ENCODE measurements at regions not wholly inside any gene's neighbourhood (a gene's known extent, or its start where the extent isn't known, plus 50 kb on each side); places are given as distances from the start of the nearest gene placed in this dataset.

DNA sequence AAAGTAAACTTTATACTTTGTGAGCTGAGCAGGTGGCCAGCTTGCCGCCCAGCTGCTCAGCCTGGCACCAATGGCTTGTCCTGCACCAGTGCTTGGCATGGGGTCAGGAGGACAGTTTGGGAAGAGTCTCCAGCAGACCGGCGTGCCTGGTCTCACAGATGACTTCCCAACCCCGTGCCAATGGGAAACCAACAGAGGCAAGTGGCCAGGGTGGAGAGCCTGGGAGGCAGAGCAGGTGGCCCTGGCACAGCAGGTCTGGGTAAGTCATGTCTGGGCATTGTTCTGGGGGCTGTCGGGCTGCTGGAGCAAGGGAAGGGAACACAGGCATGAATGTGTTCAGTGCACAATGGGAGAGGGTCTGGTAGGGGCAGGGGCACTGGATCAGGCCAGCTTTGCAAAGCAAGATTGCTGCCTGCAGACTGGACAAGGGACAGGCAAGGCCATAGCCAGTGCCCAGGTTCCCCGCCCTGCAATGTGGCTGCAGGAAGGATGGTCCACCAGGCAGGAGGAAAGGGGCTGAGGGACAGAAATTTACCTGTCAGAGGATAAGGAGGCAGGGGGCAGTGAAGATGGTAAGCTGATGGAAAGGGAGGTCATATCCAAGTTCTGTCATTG is 76.2 kb upstream of the ALDH1B1 start:
- no CpG with 5 or more reads among the region's 6 CpGs for WGBS (ENCODE audit: extremely low coverage, insufficient read length, low lambda C conversion rate)
- no peak overlapping the region for H3K4me2 ChIP-seq (ENCODE audit: insufficient read depth, insufficient read length, low read length)
- H3K4me3 Mint-ChIP-seq = no peak overlapping the region
- H3T11ph ChIP-seq (ENCODE audit: low read length) = no peak overlapping the region
- no peak overlapping the region for H3K14ac ChIP-seq (ENCODE audit: insufficient read depth, low read length)
- H2BK12ac ChIP-seq (ENCODE audit: insufficient read length, low read depth, low read length) = no peak overlapping the region
- no peak overlapping the region for H2BK15ac ChIP-seq (ENCODE audit: low read depth, low read length)
- H2BK20ac ChIP-seq (ENCODE audit: low read depth, low read length, poor library complexity, severe bottlenecking) = no peak overlapping the region
- TF ChIP-seq, protein P1, sequence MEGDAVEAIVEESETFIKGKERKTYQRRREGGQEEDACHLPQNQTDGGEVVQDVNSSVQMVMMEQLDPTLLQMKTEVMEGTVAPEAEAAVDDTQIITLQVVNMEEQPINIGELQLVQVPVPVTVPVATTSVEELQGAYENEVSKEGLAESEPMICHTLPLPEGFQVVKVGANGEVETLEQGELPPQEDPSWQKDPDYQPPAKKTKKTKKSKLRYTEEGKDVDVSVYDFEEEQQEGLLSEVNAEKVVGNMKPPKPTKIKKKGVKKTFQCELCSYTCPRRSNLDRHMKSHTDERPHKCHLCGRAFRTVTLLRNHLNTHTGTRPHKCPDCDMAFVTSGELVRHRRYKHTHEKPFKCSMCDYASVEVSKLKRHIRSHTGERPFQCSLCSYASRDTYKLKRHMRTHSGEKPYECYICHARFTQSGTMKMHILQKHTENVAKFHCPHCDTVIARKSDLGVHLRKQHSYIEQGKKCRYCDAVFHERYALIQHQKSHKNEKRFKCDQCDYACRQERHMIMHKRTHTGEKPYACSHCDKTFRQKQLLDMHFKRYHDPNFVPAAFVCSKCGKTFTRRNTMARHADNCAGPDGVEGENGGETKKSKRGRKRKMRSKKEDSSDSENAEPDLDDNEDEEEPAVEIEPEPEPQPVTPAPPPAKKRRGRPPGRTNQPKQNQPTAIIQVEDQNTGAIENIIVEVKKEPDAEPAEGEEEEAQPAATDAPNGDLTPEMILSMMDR (conservative IDR thresholded peaks at IDR 0.05) = no peak
- no peaks in the 10 kb centered on the region for H3K27me3 ChIP-seq (ENCODE audit: insufficient read depth, low read length)
- peaks cover 41% of the 10 kb centered on the region for H3K27me3 Mint-ChIP-seq (ENCODE audit: low read depth)
- no peak overlapping the region for H3K9ac ChIP-seq (ENCODE audit: extremely low read depth, insufficient read length, low read length)
- H2AFZ ChIP-seq (ENCODE audit: low read length) = no peak overlapping the region
- no peak overlapping the region for H3K56ac ChIP-seq (ENCODE audit: insufficient read length, low read depth, low read length)
- H4K91ac ChIP-seq (ENCODE audit: insufficient read length, low read depth, low read length) = no peak overlapping the region
- no peak overlapping the region for H3K4ac ChIP-seq (ENCODE audit: low read depth, low read length)
- no peak overlapping the region for H3K18ac ChIP-seq (ENCODE audit: insufficient read length, low read depth, low read length)
- H2BK5ac ChIP-seq (ENCODE audit: insufficient read length, low read length) = no peak overlapping the region
- no peaks in the 10 kb centered on the region for H3K9me3 ChIP-seq (ENCODE audit: control insufficient read depth, low read depth, low read length)
- H3K9me3 Mint-ChIP-seq = no peaks in the 10 kb centered on the region
- no peaks in the 10 kb centered on the region for H3K23me2 ChIP-seq (ENCODE audit: insufficient read length, low read depth, low read length, poor library complexity, severe bottlenecking)
- H3K27ac ChIP-seq (ENCODE audit: insufficient read length, low read depth, low read length) = no peak overlapping the region
- no peaks in the 10 kb centered on the region for H3K79me1 ChIP-seq (ENCODE audit: insufficient read depth, low read depth, low read length, poor library complexity, severe bottlenecking)
- no peak overlapping the region for H2BK120ac ChIP-seq (ENCODE audit: low read depth, low read length, poor library complexity, severe bottlenecking)
- H3K4me1 Mint-ChIP-seq = peaks cover 0 to 5% of the 10 kb centered on the region in 2 experiments; a peak in 1 of 4 replicates
- no peak overlapping the region for H2AK5ac ChIP-seq (ENCODE audit: insufficient read length, low read length)
- no peaks in the 10 kb centered on the region for H3K36me3 Mint-ChIP-seq (ENCODE audit: insufficient read depth in 1 of 3, low read depth in 3 of 3)
- no peak overlapping the region for H3K23ac ChIP-seq (ENCODE audit: insufficient read length, low read depth, low read length)
- H3K4me1 ChIP-seq (ENCODE audit: insufficient read depth, low read length) = no peaks in the 10 kb centered on the region
- no peaks in the 10 kb centered on the region for H3K79me2 ChIP-seq (ENCODE audit: insufficient read depth, low read length)
- no peak overlapping the region for H4K8ac ChIP-seq (replicated peaks; ENCODE audit: insufficient read length, low read depth, low read length)
- DNase-seq = no peak
- H4K20me1 ChIP-seq (ENCODE audit: control insufficient read depth, insufficient read depth, insufficient read length) = no peaks in the 10 kb centered on the region
- no peak overlapping the region; a peak in 1 of 7 replicates for H3K27ac Mint-ChIP-seq
- H4K5ac ChIP-seq (ENCODE audit: insufficient read length, low read depth, low read length) = no peak overlapping the region

All from H9 (cell line).